Skeletal muscle tissue (tissue), 3 donors: ENCODE measurements at regions not wholly inside any gene's neighbourhood (a gene's known extent, or its start where the extent isn't known, plus 50 kb on each side); places are given as distances from the start of the nearest gene placed in this dataset.

Source experiments
- H3K27ac ChIP-seq: one replicate; pipeline ENCODE4 v1.7.0; 2013; ENCODE audit warnings: mild to moderate bottlenecking, low read depth, low read length, inconsistent platforms
- H3K27me3 ChIP-seq, 3 donors: one replicate each; pipeline ENCODE4 v1.7.0; 2013; ENCODE audit warnings: low read length in 3 of 3; ENCODE audit not compliant: control insufficient read depth in 3 of 3, insufficient read depth in 3 of 3
- H3K36me3 ChIP-seq, 3 donors: one replicate each; pipeline ENCODE4 v1.7.0; 2013; ENCODE audit warnings: low read length in 3 of 3; ENCODE audit not compliant: control insufficient read depth in 3 of 3, insufficient read depth in 3 of 3
- H3K4me1 ChIP-seq, 3 donors: one replicate each; pipeline ENCODE4 v1.7.0; 2013; ENCODE audit warnings: low read length in 3 of 3, mild to moderate bottlenecking in 3 of 3; ENCODE audit not compliant: control insufficient read depth in 3 of 3, insufficient read depth in 3 of 3
- H3K4me3 ChIP-seq, 3 donors: one replicate each; pipeline ENCODE4 v1.7.0; 2013; ENCODE audit warnings: low read length in 3 of 3
- H3K9ac ChIP-seq, 3 donors: one replicate each; pipeline ENCODE4 v1.7.0; 2013; ENCODE audit warnings: low read length in 3 of 3, mild to moderate bottlenecking in 3 of 3, moderate library complexity in 2 of 3, low read depth in 1 of 3
- H3K9me3 ChIP-seq, 3 donors: one replicate each; pipeline ENCODE4 v1.7.0; 2013; ENCODE audit warnings: low read length in 3 of 3; ENCODE audit not compliant: control insufficient read depth in 3 of 3
- donor health status: Osteomylitis.

- Histone ChIP-seq H3K36me3 (no peaks in the 10 kb centered on the region), H3K9ac (no peak overlapping the region), H3K27ac (no peak overlapping the region), H3K27me3 (no peaks in the 10 kb centered on the region), H3K4me3 (no peak overlapping the region), H3K4me1 (no peaks in the 10 kb centered on the region), H3K9me3 (peaks cover 0 to 5% (median 4%) of the 10 kb centered on the region in 3 donors)
These were observed 443.5 kb downstream of the SATB2 start for GRCh38 chr2:199014226-199014625.

- Histone ChIP-seq H3K9me3 (peaks cover 0 to 5% (median 4%) of the 10 kb centered on the region in 3 donors), H3K4me1 (no peaks in the 10 kb centered on the region), H3K27me3 (no peaks in the 10 kb centered on the region), H3K9ac (no peak overlapping the region), H3K4me3 (no peak overlapping the region), H3K27ac (no peak overlapping the region), H3K36me3 (no peaks in the 10 kb centered on the region)
These were observed 445.8 kb downstream of the SATB2 start for GRCh38 chr2:199011908-199012307.

- Histone ChIP-seq H3K9me3 (no peaks in the 10 kb centered on the region), H3K4me1 (no peaks in the 10 kb centered on the region), H3K27ac (no peak overlapping the region), H3K36me3 (no peaks in the 10 kb centered on the region), H3K4me3 (no peak overlapping the region), H3K27me3 (no peaks in the 10 kb centered on the region), H3K9ac (no peak overlapping the region)
These were observed 463.1 kb downstream of the SATB2 start for GRCh38 chr2:198994678-198995077.

GRCh38 chr2:198991431-198991830 is 466.3 kb downstream of the SATB2 start:
- Histone ChIP-seq H3K4me1 (no peaks in the 10 kb centered on the region), H3K27ac (no peak overlapping the region), H3K9me3 (no peaks in the 10 kb centered on the region), H3K27me3 (no peaks in the 10 kb centered on the region), H3K9ac (no peak overlapping the region), H3K36me3 (no peaks in the 10 kb centered on the region), H3K4me3 (no peak overlapping the region)

GRCh38 chr2:198975779-198976178 is 482.0 kb downstream of the SATB2 start:
- no peak overlapping the region for H3K9ac ChIP-seq
- no peaks in the 10 kb centered on the region for H3K4me1 ChIP-seq
- no peaks in the 10 kb centered on the region for H3K27me3 ChIP-seq
- no peak overlapping the region for H3K27ac ChIP-seq
- no peaks in the 10 kb centered on the region for H3K36me3 ChIP-seq
- H3K4me3 ChIP-seq: no peak overlapping the region
- H3K9me3 ChIP-seq: peaks cover 0 to 8% (median 0%) of the 10 kb centered on the region in 3 donors

GRCh38 chr2:198973785-198974184 is 484.0 kb downstream of the SATB2 start:
- Histone ChIP-seq H3K27me3 (no peaks in the 10 kb centered on the region), H3K27ac (no peak overlapping the region)

GRCh38 chr2:198973181-198973580 is 484.6 kb downstream of the SATB2 start:
- H3K36me3 ChIP-seq: no peaks in the 10 kb centered on the region
- peaks cover 0 to 8% (median 0%) of the 10 kb centered on the region in 3 donors for H3K9me3 ChIP-seq
- H3K27ac ChIP-seq: no peak overlapping the region
- H3K27me3 ChIP-seq: no peaks in the 10 kb centered on the region
- H3K4me3 ChIP-seq: no peak overlapping the region
- H3K4me1 ChIP-seq: no peaks in the 10 kb centered on the region
- H3K9ac ChIP-seq: no peak overlapping the region

More at GRCh38 chr2:198973785-198974184, 484.0 kb downstream of the SATB2 start:
- H3K9me3 ChIP-seq: peaks cover 0 to 8% (median 0%) of the 10 kb centered on the region in 3 donors
- H3K4me1 ChIP-seq: no peaks in the 10 kb centered on the region
- H3K9ac ChIP-seq: no peak overlapping the region
- no peaks in the 10 kb centered on the region for H3K36me3 ChIP-seq
- H3K4me3 ChIP-seq: no peak overlapping the region

- Histone ChIP-seq H3K27me3 (no peaks in the 10 kb centered on the region), H3K4me1 (no peaks in the 10 kb centered on the region), H3K27ac (no peak overlapping the region), H3K4me3 (no peak overlapping the region), H3K9me3 (no peaks in the 10 kb centered on the region), H3K9ac (no peak overlapping the region), H3K36me3 (no peaks in the 10 kb centered on the region)
These were observed 489.2 kb downstream of the SATB2 start for GRCh38 chr2:198968545-198968944.

GRCh38 chr2:198966269-198966668 is 491.5 kb downstream of the SATB2 start:
- H3K9me3 ChIP-seq: no peaks in the 10 kb centered on the region
- H3K27ac ChIP-seq: no peak overlapping the region
- H3K27me3 ChIP-seq: no peaks in the 10 kb centered on the region
- no peak overlapping the region for H3K4me3 ChIP-seq
- H3K9ac ChIP-seq: no peak overlapping the region
- no peaks in the 10 kb centered on the region for H3K4me1 ChIP-seq
- no peaks in the 10 kb centered on the region for H3K36me3 ChIP-seq

- Histone ChIP-seq H3K27me3 (no peaks in the 10 kb centered on the region), H3K9me3 (no peaks in the 10 kb centered on the region)
These were observed 496.2 kb downstream of the SATB2 start for GRCh38 chr2:198961547-198961946.

GRCh38 chr2:198957181-198957580 is 500.6 kb downstream of the SATB2 start:
- no peak overlapping the region for H3K9ac ChIP-seq
- H3K27ac ChIP-seq: no peak overlapping the region
- no peak overlapping the region for H3K4me3 ChIP-seq
- peaks cover 0 to 2% (median 0%) of the 10 kb centered on the region in 3 donors for H3K27me3 ChIP-seq
- H3K9me3 ChIP-seq: no peaks in the 10 kb centered on the region
- no peaks in the 10 kb centered on the region for H3K4me1 ChIP-seq
- H3K36me3 ChIP-seq: no peaks in the 10 kb centered on the region

More at GRCh38 chr2:198961547-198961946, 496.2 kb downstream of the SATB2 start:
- Histone ChIP-seq H3K27ac (no peak overlapping the region), H3K36me3 (no peaks in the 10 kb centered on the region), H3K4me3 (no peak overlapping the region), H3K9ac (no peak overlapping the region), H3K4me1 (no peaks in the 10 kb centered on the region)
